Esophagus muscularis mucosa (tissue), 4 donors: ENCODE measurements at regions not wholly inside any gene's neighbourhood (a gene's known extent, or its start where the extent isn't known, plus 50 kb on each side); places are given as distances from the start of the nearest gene placed in this dataset.
"Not testable (repeated sequence)": the region's sequence is repeated elsewhere in the genome, so short reads cannot be mapped to it uniquely, and the experiment has no call there.

Experiments used
- DNase-seq: peaks from one replicate; pipeline ENCODE4 v3.0.0-alpha.2; 2017; ENCODE audit errors: extremely low spot score
- H3K27ac ChIP-seq, 4 donors: fragments of 200-600 bp; sonication (generic); replicated peaks in 1 of 4; 1 replicate in 3 of 4; 2 replicates in 1 of 4; pipeline ENCODE4 v1.5.1; 2016 to 2019; ENCODE audit warnings: mild to moderate bottlenecking in 1 of 4
- H3K27me3 ChIP-seq, 4 donors: fragments of 200-600 bp; sonication (generic); one replicate each; pipeline versions ENCODE4 v1.5.1 to v1.6.0; 2016 to 2019
- H3K36me3 ChIP-seq, 4 donors: fragments of 200-600 bp; sonication (generic); one replicate each; pipeline ENCODE4 v1.5.1; 2016 to 2019
- H3K4me1 ChIP-seq, 4 donors: fragments of 200-600 bp; sonication (generic); one replicate each; pipeline ENCODE4 v1.5.1; 2016 to 2019
- H3K4me3 ChIP-seq, 4 donors: fragments of 200-600 bp; sonication (generic); 1 replicate in 2 of 4; 2 replicates in 2 of 4; pipeline ENCODE4 v1.5.1; 2016 to 2019; ENCODE audit warnings: mild to moderate bottlenecking in 4 of 4, moderate library complexity in 1 of 4
- H3K9me3 ChIP-seq, 4 donors: fragments of 200-600 bp; sonication (generic); 1 replicate in 3 of 4; 2 replicates in 1 of 4; pipeline ENCODE4 v1.5.1; 2016 to 2019
- EP300 ChIP-seq: sonication (generic); formaldehyde crosslinking; IDR thresholded peaks from one replicate; pipeline ENCODE4 v1.6.1; 2017; ENCODE audit warnings: antibody characterized with exemption
- POLR2A ChIP-seq: fragments of 450-650 bp; IDR thresholded peaks from one replicate; pipeline ENCODE4 v1.6.1; 2017; ENCODE audit warnings: antibody characterized with exemption, moderate library complexity, mild to moderate bottlenecking, low read depth
- POLR2AphosphoS5 ChIP-seq, 2 donors: sonication (generic); formaldehyde crosslinking; IDR thresholded peaks; one replicate each; pipeline ENCODE4 v1.6.1; 2017; ENCODE audit warnings: antibody characterized with exemption in 2 of 2
- WGBS: methylation state at CpG from one replicate; pipeline ENCODE4 v1.1.5; 2018; 5-methylcytosine and 5-hydroxymethylcytosine counted together
- intact Hi-C: fragments of 100-400 bp; cut with DNase I; formaldehyde crosslinking; loops from one replicate; pipeline ENCODE4 v1.15.1; 2023
- TF ChIP-seq, protein P1 (sequence below), 3 experiments: fragments of 200-600 bp in 2 of 3; fragments of 450-650 bp in 1 of 3; sonication (generic) in 2 of 3; IDR thresholded peaks; one replicate each; pipeline ENCODE4 v1.5.1; 2017 to 2019; ENCODE audit warnings: antibody characterized with exemption in 3 of 3, mild to moderate bottlenecking in 2 of 3, moderate library complexity in 1 of 3

DNA sequence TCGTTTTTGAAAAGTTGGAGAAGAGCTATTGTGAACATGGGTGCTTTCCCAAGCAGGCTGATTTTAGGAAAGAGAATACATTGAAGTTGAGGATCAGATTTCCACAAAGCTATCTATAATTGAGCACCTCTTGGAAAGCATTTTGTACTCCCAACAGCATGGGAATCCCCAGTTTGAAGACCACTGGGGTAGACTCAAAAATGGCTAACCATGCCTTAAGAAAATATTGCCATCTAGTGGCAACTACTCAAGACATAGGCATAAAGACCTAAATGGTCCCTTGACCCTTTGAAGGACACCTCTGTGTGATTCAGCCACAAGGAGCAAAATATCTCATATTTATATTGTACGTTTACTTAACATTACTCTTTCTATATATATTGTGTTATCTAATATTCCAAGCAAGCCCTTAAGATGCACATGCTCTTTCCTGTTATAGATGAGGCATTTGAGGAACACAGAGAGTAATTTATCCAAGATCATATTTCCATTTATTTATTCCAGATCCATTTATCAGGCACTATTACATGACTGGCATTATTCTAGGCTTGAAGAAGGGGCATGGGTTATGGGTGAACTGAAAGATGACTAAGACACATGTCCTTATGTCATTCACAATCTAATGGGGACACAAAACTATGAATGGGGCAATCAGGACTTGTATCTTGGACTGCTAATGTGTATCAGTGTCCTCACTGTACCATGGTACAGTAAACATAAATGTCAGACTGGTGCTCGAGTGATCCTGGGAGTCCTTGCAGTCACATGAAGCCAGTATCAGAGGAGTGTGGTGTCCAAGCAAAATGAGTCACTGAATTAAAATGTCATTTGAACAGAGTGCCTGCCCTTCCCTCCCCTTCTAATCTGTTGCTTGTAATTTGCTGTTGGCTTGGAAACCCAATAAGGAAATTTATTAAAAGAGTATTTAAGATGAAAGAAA is 121.0 kb upstream of the XPO1 start:
- no peaks in the 10 kb centered on the region for H3K36me3 ChIP-seq
- H3K4me1 ChIP-seq: peaks cover 6 to 18% (median 6%) of the 10 kb centered on the region in 4 donors
- 65% methylated on average over 3 of the region's 3 CpGs for WGBS
- TF ChIP-seq POLR2AphosphoS5 (IDR thresholded peaks at IDR 0.05): no peak
- TF ChIP-seq, protein P1, sequence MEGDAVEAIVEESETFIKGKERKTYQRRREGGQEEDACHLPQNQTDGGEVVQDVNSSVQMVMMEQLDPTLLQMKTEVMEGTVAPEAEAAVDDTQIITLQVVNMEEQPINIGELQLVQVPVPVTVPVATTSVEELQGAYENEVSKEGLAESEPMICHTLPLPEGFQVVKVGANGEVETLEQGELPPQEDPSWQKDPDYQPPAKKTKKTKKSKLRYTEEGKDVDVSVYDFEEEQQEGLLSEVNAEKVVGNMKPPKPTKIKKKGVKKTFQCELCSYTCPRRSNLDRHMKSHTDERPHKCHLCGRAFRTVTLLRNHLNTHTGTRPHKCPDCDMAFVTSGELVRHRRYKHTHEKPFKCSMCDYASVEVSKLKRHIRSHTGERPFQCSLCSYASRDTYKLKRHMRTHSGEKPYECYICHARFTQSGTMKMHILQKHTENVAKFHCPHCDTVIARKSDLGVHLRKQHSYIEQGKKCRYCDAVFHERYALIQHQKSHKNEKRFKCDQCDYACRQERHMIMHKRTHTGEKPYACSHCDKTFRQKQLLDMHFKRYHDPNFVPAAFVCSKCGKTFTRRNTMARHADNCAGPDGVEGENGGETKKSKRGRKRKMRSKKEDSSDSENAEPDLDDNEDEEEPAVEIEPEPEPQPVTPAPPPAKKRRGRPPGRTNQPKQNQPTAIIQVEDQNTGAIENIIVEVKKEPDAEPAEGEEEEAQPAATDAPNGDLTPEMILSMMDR (IDR thresholded peaks at IDR 0.05): peak in 2 of 3 experiments; percentile 41 to 51
- no peak overlapping the region for H3K4me3 ChIP-seq
- H3K27ac ChIP-seq: no peak overlapping the region
- no peaks in the 10 kb centered on the region for H3K9me3 ChIP-seq
- DNase-seq: no peak
- no peaks in the 10 kb centered on the region for H3K27me3 ChIP-seq
- intact Hi-C loops: no loop called here

DNA sequence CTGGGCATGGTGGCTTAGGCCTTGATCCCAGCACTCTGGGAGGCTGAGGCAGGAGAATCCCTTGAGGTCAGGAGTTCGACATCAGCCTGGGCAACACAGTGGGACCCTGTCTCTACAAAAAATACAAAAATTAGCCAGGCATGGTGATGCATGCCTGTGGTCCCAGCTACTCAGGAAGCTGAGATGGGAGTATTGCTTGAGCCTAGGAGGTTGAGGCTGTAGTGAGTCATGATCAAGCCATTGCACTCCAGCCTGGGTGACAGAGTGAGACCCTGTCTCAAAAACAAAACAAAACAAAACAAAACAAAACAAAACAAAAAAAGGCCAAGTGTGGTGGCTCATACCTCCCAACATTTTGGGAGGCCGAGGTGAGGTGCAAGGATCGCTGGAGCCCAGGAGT is 111.8 kb upstream of the XPO1 start:
- H3K9me3 ChIP-seq: peaks cover 0 to 15% (median 2%) of the 10 kb centered on the region in 4 donors
- intact Hi-C loops: not testable (repeated sequence)

DNA sequence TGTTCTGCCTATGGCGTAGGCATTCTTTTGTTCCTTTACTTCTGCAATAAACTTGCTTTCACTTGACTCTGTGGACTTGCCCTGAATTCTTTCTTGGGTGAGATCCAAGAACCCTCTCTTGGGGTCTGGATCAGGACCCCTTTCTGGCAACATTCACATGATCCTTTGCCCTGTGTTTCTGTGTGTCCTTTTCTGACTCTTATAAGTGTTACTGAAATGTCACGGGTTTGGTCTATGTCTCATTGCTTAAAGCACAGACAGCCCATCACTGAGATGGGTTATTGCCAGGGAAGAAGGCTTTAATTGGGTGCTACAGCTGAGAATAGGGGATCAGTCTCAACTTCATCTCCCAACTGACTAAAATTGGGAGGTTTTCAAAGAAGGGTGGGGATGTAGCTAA is 110.9 kb upstream of the XPO1 start:
- no peak overlapping the region for H3K27ac ChIP-seq
- no peaks in the 10 kb centered on the region for H3K4me1 ChIP-seq
- 86% methylated on average over 2 of the region's 2 CpGs for WGBS
- H3K9me3 ChIP-seq: peaks cover 0 to 15% (median 2%) of the 10 kb centered on the region in 4 donors
- no peak overlapping the region for H3K4me3 ChIP-seq
- peak; percentile 42 for DNase-seq
- intact Hi-C loops: no loop called here
- H3K36me3 ChIP-seq: no peaks in the 10 kb centered on the region
- H3K27me3 ChIP-seq: no peaks in the 10 kb centered on the region
- TF ChIP-seq EP300 (no peak), POLR2AphosphoS5 (IDR thresholded peaks at IDR 0.05) (no peak), POLR2A (no peak)
- TF ChIP-seq, protein P1 (IDR thresholded peaks at IDR 0.05): no peak

More for the DNA sequence above, 111.8 kb upstream of the XPO1 start:
- H3K4me3 ChIP-seq, H3K36me3 ChIP-seq, H3K4me1 ChIP-seq, H3K27ac ChIP-seq, H3K27me3 ChIP-seq: not testable (repeated sequence)
- whole genome bisulfite sequencing: 93% methylated on average over 3 of the region's 3 CpGs
- DNase-seq: peak; percentile 53

DNA sequence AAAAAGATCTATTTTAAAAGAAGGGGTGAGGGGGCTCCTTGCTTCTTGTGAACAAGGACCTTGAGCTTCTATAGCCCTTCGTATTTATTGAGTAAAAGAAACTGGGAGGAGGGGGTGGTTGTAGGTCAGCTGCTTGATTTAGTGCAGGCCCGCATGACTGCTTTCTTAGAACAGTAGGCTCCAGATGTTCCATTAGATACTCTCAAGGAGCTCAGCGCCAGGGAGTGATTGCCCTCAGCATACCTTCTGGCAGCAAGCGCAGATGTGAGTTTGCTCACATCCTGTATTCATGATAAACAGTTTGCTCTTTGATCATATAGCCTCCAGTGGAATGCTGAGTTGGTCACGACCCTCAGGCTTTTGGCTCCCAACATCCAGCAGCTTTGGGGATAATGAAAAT is 108.9 kb upstream of the XPO1 start:
- Histone ChIP-seq H3K4me1 (no peaks in the 10 kb centered on the region), H3K4me3 (no peak overlapping the region), H3K27me3 (no peaks in the 10 kb centered on the region), H3K36me3 (no peaks in the 10 kb centered on the region), H3K9me3 (peaks cover 0 to 15% (median 2%) of the 10 kb centered on the region in 4 donors), H3K27ac (no peak overlapping the region)
- TF ChIP-seq, protein P1 (IDR thresholded peaks at IDR 0.05): no peak
- TF ChIP-seq POLR2A: no peak
- no peak for TF ChIP-seq POLR2AphosphoS5 (IDR thresholded peaks at IDR 0.05)
- no peak for TF ChIP-seq EP300
- intact Hi-C loops: no loop called here
- WGBS: 85% methylated on average over 5 of the region's 5 CpGs
- DNase-seq: peak; percentile 45

DNA sequence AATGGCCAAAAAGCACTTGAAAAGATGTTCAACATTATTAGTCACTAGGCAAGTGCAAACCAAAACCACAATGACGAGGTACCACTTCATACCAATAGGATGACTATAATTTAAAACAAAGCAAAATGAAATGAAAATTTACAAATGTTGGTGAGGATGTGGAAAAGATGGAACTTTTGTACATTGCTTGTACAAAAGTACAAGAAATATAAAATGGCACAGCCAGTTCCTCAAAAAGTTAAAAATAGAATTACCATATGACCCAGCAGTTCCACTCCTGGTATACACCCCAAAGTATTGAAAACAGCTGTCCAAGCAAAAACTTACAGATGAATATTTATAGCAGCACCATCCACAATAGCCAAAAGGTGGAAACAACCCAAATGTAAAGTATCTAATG is 107.8 kb upstream of the XPO1 start:
- Histone ChIP-seq H3K27ac (no peak overlapping the region), H3K27me3 (no peaks in the 10 kb centered on the region), H3K36me3 (no peaks in the 10 kb centered on the region), H3K9me3 (peaks cover 0 to 15% (median 0%) of the 10 kb centered on the region in 4 donors), H3K4me1 (no peaks in the 10 kb centered on the region), H3K4me3 (no peak overlapping the region)
- intact Hi-C loops: no loop called here
- WGBS: 91% methylated on average over 1 of the region's 1 CpG
- no peak for DNase-seq
- TF ChIP-seq POLR2A: no peak
- TF ChIP-seq EP300: no peak
- TF ChIP-seq, protein P1 (IDR thresholded peaks at IDR 0.05): no peak
- no peak for TF ChIP-seq POLR2AphosphoS5 (IDR thresholded peaks at IDR 0.05)

DNA sequence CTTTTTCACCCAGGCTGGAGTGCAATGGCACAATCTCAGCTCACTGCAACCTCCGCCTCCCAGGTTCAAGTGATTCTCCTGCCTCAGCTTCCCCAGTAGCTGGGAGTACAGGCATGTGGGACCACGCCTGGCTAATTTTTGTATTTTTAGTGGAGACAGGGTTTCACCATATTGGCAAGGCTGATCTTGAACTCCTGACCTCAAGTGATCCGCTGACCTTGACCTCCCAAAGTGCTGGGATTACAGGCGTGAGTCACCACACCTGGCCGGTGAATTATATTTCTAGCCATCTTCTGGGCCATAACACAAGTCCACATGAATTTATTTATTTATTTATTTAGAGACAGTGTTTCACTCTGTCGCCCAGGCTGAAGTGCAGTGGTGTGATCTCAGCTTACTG is 105.0 kb upstream of the XPO1 start:
- 97% methylated on average over 6 of the region's 6 CpGs for WGBS
- H3K27me3 ChIP-seq, H3K4me1 ChIP-seq, H3K27ac ChIP-seq, H3K4me3 ChIP-seq, intact Hi-C loops, H3K36me3 ChIP-seq: not testable (repeated sequence)
- peak; percentile 45 for DNase-seq
- H3K9me3 ChIP-seq: peaks cover 0 to 15% (median 0%) of the 10 kb centered on the region in 4 donors
